AG04449 (cell line): ENCODE measurements at regions not wholly inside any gene's neighbourhood (a gene's known extent, or its start where the extent isn't known, plus 50 kb on each side); places are given as distances from the start of the nearest gene placed in this dataset.

ENCODE experiments used
- CTCF ChIA-PET: fragments of 350-600 bp; formaldehyde crosslinking; extraction: SDS; loops from one replicate; lab custom pipeline; 2021; ENCODE audit warnings: antibody characterized with exemption; lab: Yijun Ruan, JAX
- POLR2A ChIA-PET: fragments of 400-600, 350-600 bp; formaldehyde crosslinking; extraction: SDS; loops from one replicate; lab custom pipeline; 2020; ENCODE audit warnings: antibody characterized with exemption, inconsistent platforms; lab: Yijun Ruan, JAX
- DNase-seq: peaks from one replicate; pipeline ENCODE4 v3.0.0-alpha.2; 2010; ENCODE audit warnings: low read depth, low spot score
- H3K4me3 ChIP-seq: 2 replicates; pipeline ENCODE4 v1.5.1; 2011; ENCODE audit warnings: low read depth, mild to moderate bottlenecking, control low read depth, low read length
- CTCF ChIP-seq: IDR thresholded peaks from one replicate; pipeline ENCODE4 v1.5.1; 2011; ENCODE audit warnings: mild to moderate bottlenecking, moderate library complexity, low read length, control low read depth, inconsistent platforms; ENCODE audit not compliant: insufficient read depth; ENCODE audit errors: missing control alignments

- DNase-seq = no peak
- TF ChIP-seq CTCF = no peak
- no peak overlapping the region for H3K4me3 ChIP-seq
- CTCF ChIA-PET = no interaction called here
- POLR2A ChIA-PET = no interaction called here
Observed at GRCh38 chr13:54643863-54644262, 1615.2 kb downstream of the OLFM4 start.

GRCh38 chr13:54647275-54647674 is 1618.7 kb downstream of the OLFM4 start:
- no peak overlapping the region for H3K4me3 ChIP-seq
- TF ChIP-seq CTCF = no peak
- ChIA-PET POLR2A (no interaction called here), CTCF (no interaction called here)
- no peak for DNase-seq

- TF ChIP-seq CTCF = no peak
Observed at GRCh38 chr13:54657588-54657987, 1629.0 kb downstream of the OLFM4 start.

GRCh38 chr13:54658771-54659170 is 1630.2 kb downstream of the OLFM4 start:
- ChIA-PET CTCF (no interaction called here), POLR2A (no interaction called here)
- TF ChIP-seq CTCF = no peak

More at GRCh38 chr13:54657588-54657987, 1629.0 kb downstream of the OLFM4 start:
- DNase-seq = no peak
- POLR2A ChIA-PET = no interaction called here
- CTCF ChIA-PET = no interaction called here
- H3K4me3 ChIP-seq = no peak overlapping the region

GRCh38 chr13:54660277-54660676 is 1631.7 kb downstream of the OLFM4 start:
- POLR2A ChIA-PET = no interaction called here
- TF ChIP-seq CTCF = no peak
- CTCF ChIA-PET = no interaction called here
- no peak for DNase-seq
- no peak overlapping the region for H3K4me3 ChIP-seq

More at GRCh38 chr13:54658771-54659170, 1630.2 kb downstream of the OLFM4 start:
- no peak overlapping the region for H3K4me3 ChIP-seq
- no peak for DNase-seq

GRCh38 chr13:54676526-54677113 is 1648.0 kb downstream of the OLFM4 start:
- no peak for TF ChIP-seq CTCF
- POLR2A ChIA-PET = no interaction called here
- DNase-seq = no peak
- no peak overlapping the region for H3K4me3 ChIP-seq
- CTCF ChIA-PET = no interaction called here
